Ascending aorta (tissue), 2 donors: ENCODE measurements at regions not wholly inside any gene's neighbourhood (a gene's known extent, or its start where the extent isn't known, plus 50 kb on each side); places are given as distances from the start of the nearest gene placed in this dataset.

Source experiments
- DNase-seq, 2 donors: peaks; one replicate each; pipeline ENCODE4 v3.0.0-alpha.2; 2019; ENCODE audit warnings: low spot score in 2 of 2
- H3K27ac ChIP-seq, 2 donors: fragments of 200-600 bp; sonication (generic); one replicate each; pipeline ENCODE4 v1.5.1; 2016 to 2017; ENCODE audit warnings: mild to moderate bottlenecking in 1 of 2
- H3K27me3 ChIP-seq: fragments of 200-600 bp; sonication (generic); one replicate; pipeline ENCODE4 v1.5.1; 2017
- H3K36me3 ChIP-seq, 2 donors: fragments of 200-600 bp; sonication (generic); one replicate each; pipeline ENCODE4 v1.5.1; 2016
- H3K4me1 ChIP-seq, 2 donors: fragments of 200-600 bp; sonication (generic); one replicate each; pipeline ENCODE4 v1.5.1; 2016 to 2017; ENCODE audit warnings: mild to moderate bottlenecking in 1 of 2
- H3K4me3 ChIP-seq, 2 donors: fragments of 200-600 bp; sonication (generic); one replicate each; pipeline ENCODE4 v1.5.1; 2016 to 2017; ENCODE audit warnings: mild to moderate bottlenecking in 1 of 2
- H3K9me3 ChIP-seq, 2 donors: fragments of 200-600 bp; sonication (generic); one replicate each; pipeline ENCODE4 v1.5.1; 2016
- CTCF ChIP-seq, 3 experiments: fragments of 200-600 bp in 2 of 3; fragments of 450-650 bp in 1 of 3; sonication (generic) in 2 of 3; IDR thresholded peaks; one replicate each; pipeline ENCODE4 v1.5.1; 2016 to 2019; ENCODE audit warnings: antibody characterized with exemption in 3 of 3, mild to moderate bottlenecking in 1 of 3, moderate library complexity in 1 of 3
- intact Hi-C: fragments of 100-400 bp; cut with DNase I; formaldehyde crosslinking; loops from one replicate; pipeline ENCODE4 v1.15.1; 2023

DNA sequence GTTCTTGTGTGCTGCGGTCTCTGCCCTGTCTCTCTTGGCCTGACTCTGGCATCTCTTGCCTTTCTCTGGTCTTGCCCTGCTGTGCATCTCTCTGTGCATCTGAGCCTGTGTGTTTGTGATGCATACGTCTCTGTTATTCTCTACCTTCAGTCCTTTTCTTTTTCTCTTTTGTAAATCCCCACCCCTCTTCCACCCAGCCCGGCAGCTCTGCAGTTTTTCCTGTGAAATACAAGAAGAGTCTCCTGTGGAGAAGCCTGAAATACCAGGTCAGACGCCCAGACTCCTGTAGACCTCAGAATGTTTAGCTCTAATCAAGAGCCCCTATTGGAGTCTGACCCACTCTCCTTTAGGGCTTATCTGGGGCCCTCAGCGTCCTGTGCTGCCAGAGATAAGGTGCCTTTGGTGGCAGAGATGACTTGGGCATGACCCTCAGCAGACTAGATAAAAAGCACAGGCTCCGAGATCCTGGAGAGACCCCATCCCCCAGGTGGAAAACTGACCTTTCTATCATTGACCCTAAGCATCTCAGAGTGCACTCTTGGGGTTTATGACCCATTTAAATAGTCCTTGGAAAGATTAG, 167.5 kb upstream of the SRRM4 start:
- DNase-seq: no peak
- intact Hi-C loops: no loop called here
- Histone ChIP-seq H3K27ac (no peak overlapping the region), H3K27me3 (no peaks in the 10 kb centered on the region), H3K9me3 (no peaks in the 10 kb centered on the region), H3K4me1 (no peaks in the 10 kb centered on the region), H3K4me3 (no peak overlapping the region), H3K36me3 (no peaks in the 10 kb centered on the region)
- TF ChIP-seq CTCF (IDR thresholded peaks at IDR 0.05): no peak

DNA sequence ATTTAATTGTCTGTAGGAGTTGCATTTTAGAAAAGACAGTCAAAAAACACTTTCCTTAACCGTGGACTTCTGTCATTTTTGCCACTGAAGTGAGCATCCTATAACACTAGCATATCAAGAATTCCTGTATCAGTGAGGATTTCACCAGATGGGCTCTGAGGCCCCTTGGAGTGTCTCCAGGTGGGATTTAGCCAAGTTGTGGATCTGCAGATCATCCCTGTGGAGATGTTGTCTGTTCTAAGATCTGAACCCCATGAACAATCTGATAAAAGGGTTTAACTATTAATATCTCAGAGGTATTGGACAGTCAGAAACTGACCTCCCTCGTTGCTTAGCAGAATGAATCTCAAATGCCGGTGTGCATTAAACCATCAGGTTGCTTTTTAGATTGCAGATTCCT, 165.0 kb upstream of the SRRM4 start:
- H3K4me3 ChIP-seq: no peak overlapping the region
- intact Hi-C loops: no loop called here

GRCh38 chr12:118821386-118821925, 159.9 kb upstream of the SRRM4 start:
- Histone ChIP-seq H3K36me3 (no peaks in the 10 kb centered on the region), H3K4me1 (no peaks in the 10 kb centered on the region), H3K27ac (no peak overlapping the region), H3K9me3 (peaks cover 0 to 1% of the 10 kb centered on the region in 2 donors), H3K4me3 (no peak overlapping the region), H3K27me3 (no peaks in the 10 kb centered on the region)
- TF ChIP-seq CTCF (IDR thresholded peaks at IDR 0.05): no peak
- intact Hi-C loops: no loop called here
- no peak for DNase-seq

More for the DNA sequence above, 165.0 kb upstream of the SRRM4 start:
- no peak for DNase-seq
- H3K36me3 ChIP-seq: no peaks in the 10 kb centered on the region
- no peak for TF ChIP-seq CTCF (IDR thresholded peaks at IDR 0.05)
- no peaks in the 10 kb centered on the region for H3K4me1 ChIP-seq
- H3K27me3 ChIP-seq: no peaks in the 10 kb centered on the region
- H3K27ac ChIP-seq: no peak overlapping the region
- H3K9me3 ChIP-seq: no peaks in the 10 kb centered on the region

- H3K4me1 ChIP-seq: no peaks in the 10 kb centered on the region
- no peaks in the 10 kb centered on the region for H3K27me3 ChIP-seq
- H3K27ac ChIP-seq: no peak overlapping the region
- DNase-seq: no peak
- H3K4me3 ChIP-seq: no peak overlapping the region
- intact Hi-C loops: no loop called here
- TF ChIP-seq CTCF (IDR thresholded peaks at IDR 0.05): no peak
- H3K9me3 ChIP-seq: peaks cover 0 to 4% of the 10 kb centered on the region in 2 donors
- H3K36me3 ChIP-seq: no peaks in the 10 kb centered on the region
These were observed 158.8 kb upstream of the SRRM4 start for GRCh38 chr12:118822512-118822911.

GRCh38 chr12:118827047-118827446, 154.3 kb upstream of the SRRM4 start:
- intact Hi-C loops: no loop called here
- no peaks in the 10 kb centered on the region for H3K36me3 ChIP-seq
- DNase-seq: no peak
- H3K4me3 ChIP-seq: no peak overlapping the region
- H3K27ac ChIP-seq: no peak overlapping the region
- no peaks in the 10 kb centered on the region for H3K4me1 ChIP-seq
- H3K27me3 ChIP-seq: no peaks in the 10 kb centered on the region
- H3K9me3 ChIP-seq: peaks cover 0 to 4% of the 10 kb centered on the region in 2 donors
- no peak for TF ChIP-seq CTCF (IDR thresholded peaks at IDR 0.05)

- H3K4me3 ChIP-seq: no peak overlapping the region
- intact Hi-C loops: no loop called here
- no peak for DNase-seq
- TF ChIP-seq CTCF (IDR thresholded peaks at IDR 0.05): no peak
- no peaks in the 10 kb centered on the region for H3K4me1 ChIP-seq
- no peaks in the 10 kb centered on the region for H3K27me3 ChIP-seq
- no peaks in the 10 kb centered on the region for H3K36me3 ChIP-seq
- H3K27ac ChIP-seq: no peak overlapping the region
- H3K9me3 ChIP-seq: peaks cover 0 to 4% of the 10 kb centered on the region in 2 donors
These were observed 153.7 kb upstream of the SRRM4 start for GRCh38 chr12:118827606-118828005.
